ENCODE measurements at regions not wholly inside any gene's neighbourhood (a gene's known extent, or its start where the extent isn't known, plus 50 kb on each side); places are given as distances from the start of the nearest gene placed in this dataset.

DNA sequence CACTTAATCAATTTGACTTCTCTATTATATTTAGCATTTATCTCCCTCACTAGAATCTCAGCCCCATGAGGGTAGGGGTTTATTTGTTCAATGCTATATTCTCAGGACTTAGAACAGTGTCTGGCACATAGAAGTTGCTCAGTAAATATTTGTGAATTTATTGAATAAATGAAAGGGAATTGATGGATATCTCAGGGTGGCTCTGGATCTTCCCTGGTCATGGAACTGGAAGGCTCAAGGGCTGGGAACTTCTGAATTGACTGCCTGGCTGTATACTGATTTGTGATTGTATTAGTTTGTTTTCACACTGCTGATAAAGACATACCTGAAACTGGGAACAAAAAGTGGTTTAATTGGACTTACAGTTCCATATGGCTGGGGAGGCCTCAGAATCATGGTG lies 57.2 kb downstream of the KIF4B start:
- Histone ChIP-seq H4K20me1 (replicated peaks; ENCODE audit: control insufficient read depth, extremely low read depth, insufficient read depth, low read length) (no peaks in the 10 kb centered on the region), H3K27me3 (ENCODE audit: control insufficient read depth in 2 of 2, insufficient read depth in 2 of 2, low read length in 2 of 2) (no peaks in the 10 kb centered on the region), H3K4me1 (ENCODE audit: control insufficient read depth, extremely low read depth, insufficient read depth, low read length) (no peaks in the 10 kb centered on the region), H3K4me3 (replicated peaks in 1 of 3; ENCODE audit: insufficient read depth in 1 of 3, low read depth in 1 of 3, low read length in 3 of 3) (no peak overlapping the region), H2AFZ (ENCODE audit: low read depth, low read length) (no peak overlapping the region), H3K9ac (replicated peaks; ENCODE audit: extremely low read depth, insufficient read depth, low read length) (no peak overlapping the region), H3K4me2 (ENCODE audit: insufficient read depth, low read length) (no peak overlapping the region), H3K9me1 (replicated peaks; ENCODE audit: control insufficient read depth, extremely low read depth, insufficient read depth, low read length) (no peaks in the 10 kb centered on the region), H3K36me3 (ENCODE audit: control insufficient read depth in 2 of 2, extremely low read depth in 1 of 2, insufficient read depth in 2 of 2, low read length in 2 of 2) (no peaks in the 10 kb centered on the region), H3K79me2 (ENCODE audit: control insufficient read depth, insufficient read depth, low read length) (no peaks in the 10 kb centered on the region), H3K27ac (ENCODE audit: insufficient read depth, low read depth, low read length) (no peak overlapping the region), H3K9me3 (replicated peaks; ENCODE audit: control insufficient read depth, insufficient read depth, low read length) (no peaks in the 10 kb centered on the region)
- dilution Hi-C loops (cut with MboI; ENCODE audit: extremely low pct_ligation_motif_present, low sequenced_read_pairs), result no loop called here
- DNase-seq (ENCODE audit: low read depth, low spot score), result no peak
- ChIA-PET CTCF (no interaction called here), POLR2A (no interaction called here)
- no peak for TF ChIP-seq GATA2 (IDR thresholded peaks at IDR 0.05; ENCODE audit: insufficient read depth, insufficient read length, low read depth, low read length)
- TF ChIP-seq POLR2A (IDR thresholded peaks at IDR 0.05; ENCODE audit: low read depth, low read length), result no peak
- TF ChIP-seq MAX (IDR thresholded peaks at IDR 0.05; ENCODE audit: insufficient read depth, insufficient read length), result no peak
- no peak for TF ChIP-seq CTCF (IDR thresholded peaks at IDR 0.05; ENCODE audit: extremely low read depth in 1 of 2, insufficient read depth in 1 of 2, low read depth in 1 of 2, low read length in 2 of 2)
- TF ChIP-seq MYC (IDR thresholded peaks at IDR 0.05; ENCODE audit: low read depth, low read length), result no peak
- no TSS peak for BruUV-seq (replicated peaks)
- intact Hi-C loops (cut with micrococcal nuclease), result no loop called here
- no peak for FAIRE-seq

DNA sequence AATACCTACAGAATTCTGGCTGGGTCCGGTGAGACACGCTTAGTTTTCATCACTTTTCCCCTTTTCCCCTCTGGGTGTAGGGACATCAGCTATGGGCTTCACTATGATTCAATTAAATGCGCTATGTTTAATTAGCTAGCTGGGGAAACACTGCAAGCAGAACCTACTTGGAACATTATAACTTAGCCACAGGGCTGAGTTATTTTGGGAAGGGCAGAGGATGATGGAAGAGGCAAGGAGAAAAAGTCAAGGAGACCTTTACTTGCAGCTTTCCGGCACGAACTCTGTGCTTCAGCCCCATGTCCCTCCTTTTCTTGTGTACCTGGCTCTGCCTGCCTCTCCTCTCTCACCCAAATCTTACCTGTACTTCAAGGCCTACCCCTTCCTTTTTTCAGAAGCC lies 62.8 kb downstream of the KIF4B start:
- dilution Hi-C loops (cut with MboI; ENCODE audit: extremely low pct_ligation_motif_present, low sequenced_read_pairs), result no loop called here
- no peak overlapping the region for H3K27ac ChIP-seq (ENCODE audit: insufficient read depth, low read depth, low read length)
- H3K4me3 ChIP-seq (replicated peaks in 1 of 3; ENCODE audit: insufficient read depth in 1 of 3, low read depth in 1 of 3, low read length in 3 of 3), result no peak overlapping the region
- no peaks in the 10 kb centered on the region for H3K9me1 ChIP-seq (replicated peaks; ENCODE audit: control insufficient read depth, extremely low read depth, insufficient read depth, low read length)
- POLR2A ChIA-PET, result no interaction called here
- no peaks in the 10 kb centered on the region for H3K79me2 ChIP-seq (ENCODE audit: control insufficient read depth, insufficient read depth, low read length)
- no peaks in the 10 kb centered on the region for H4K20me1 ChIP-seq (replicated peaks; ENCODE audit: control insufficient read depth, extremely low read depth, insufficient read depth, low read length)
- no peak overlapping the region for H2AFZ ChIP-seq (ENCODE audit: low read depth, low read length)
- intact Hi-C loops (cut with micrococcal nuclease), result no loop called here
- no peak overlapping the region for H3K4me2 ChIP-seq (ENCODE audit: insufficient read depth, low read length)
- FAIRE-seq (no peak), DNase-seq (ENCODE audit: low read depth, low spot score) (no peak)
- CTCF ChIA-PET, result no interaction called here
- H3K9me3 ChIP-seq (replicated peaks; ENCODE audit: control insufficient read depth, insufficient read depth, low read length), result no peaks in the 10 kb centered on the region
- BruUV-seq (replicated peaks), result no TSS peak
- no peaks in the 10 kb centered on the region for H3K27me3 ChIP-seq (ENCODE audit: control insufficient read depth in 2 of 2, insufficient read depth in 2 of 2, low read length in 2 of 2)
- no peak for TF ChIP-seq EZH2 (IDR thresholded peaks at IDR 0.05; ENCODE audit: borderline replicate concordance, low read depth, low read length, severe bottlenecking)
- TF ChIP-seq CTCF (IDR thresholded peaks at IDR 0.05; ENCODE audit: extremely low read depth in 1 of 2, insufficient read depth in 1 of 2, low read depth in 1 of 2, low read length in 2 of 2), result no peak
- no peak for TF ChIP-seq GATA2 (IDR thresholded peaks at IDR 0.05; ENCODE audit: insufficient read depth, insufficient read length, low read depth, low read length)
- no peak for TF ChIP-seq POLR2AphosphoS5 (IDR thresholded peaks at IDR 0.05; ENCODE audit: insufficient read depth, low read depth, low read length)
- no peak for TF ChIP-seq POLR2A (IDR thresholded peaks at IDR 0.05; ENCODE audit: low read depth, low read length)
- TF ChIP-seq MAX (IDR thresholded peaks at IDR 0.05; ENCODE audit: insufficient read depth, insufficient read length), result no peak
- TF ChIP-seq JUN (IDR thresholded peaks at IDR 0.05; ENCODE audit: borderline replicate concordance, insufficient read depth, insufficient read length, low read depth), result no peak
- no peak for TF ChIP-seq FOS (IDR thresholded peaks at IDR 0.05; ENCODE audit: borderline replicate concordance, insufficient read depth, low read length)
- no peak for TF ChIP-seq MYC (IDR thresholded peaks at IDR 0.05; ENCODE audit: low read depth, low read length)
- no peak overlapping the region for H3K9ac ChIP-seq (replicated peaks; ENCODE audit: extremely low read depth, insufficient read depth, low read length)
- peaks cover 5% of the 10 kb centered on the region for H3K4me1 ChIP-seq (ENCODE audit: control insufficient read depth, extremely low read depth, insufficient read depth, low read length)
- no peaks in the 10 kb centered on the region for H3K36me3 ChIP-seq (ENCODE audit: control insufficient read depth in 2 of 2, extremely low read depth in 1 of 2, insufficient read depth in 2 of 2, low read length in 2 of 2)

All from endothelial cell of umbilical vein (primary cell).